Astrocyte (in vitro differentiated cells and primary cell): ENCODE measurements at regions not wholly inside any gene's neighbourhood (a gene's known extent, or its start where the extent isn't known, plus 50 kb on each side); places are given as distances from the start of the nearest gene placed in this dataset.

Source experiments
- EZH2 ChIP-seq: IDR thresholded peaks from 2 replicates; pipeline ENCODE4 v1.6.1; 2012; ENCODE audit warnings: mild to moderate bottlenecking, low read length, inconsistent platforms; ENCODE audit not compliant: insufficient read depth
- TF ChIP-seq, protein P1 (sequence below): IDR thresholded peaks from 2 replicates; pipeline ENCODE4 v1.5.1; 2011; ENCODE audit warnings: low read depth, mild to moderate bottlenecking, inconsistent platforms, low read length, moderate library complexity; ENCODE audit not compliant: insufficient read depth

DNA sequence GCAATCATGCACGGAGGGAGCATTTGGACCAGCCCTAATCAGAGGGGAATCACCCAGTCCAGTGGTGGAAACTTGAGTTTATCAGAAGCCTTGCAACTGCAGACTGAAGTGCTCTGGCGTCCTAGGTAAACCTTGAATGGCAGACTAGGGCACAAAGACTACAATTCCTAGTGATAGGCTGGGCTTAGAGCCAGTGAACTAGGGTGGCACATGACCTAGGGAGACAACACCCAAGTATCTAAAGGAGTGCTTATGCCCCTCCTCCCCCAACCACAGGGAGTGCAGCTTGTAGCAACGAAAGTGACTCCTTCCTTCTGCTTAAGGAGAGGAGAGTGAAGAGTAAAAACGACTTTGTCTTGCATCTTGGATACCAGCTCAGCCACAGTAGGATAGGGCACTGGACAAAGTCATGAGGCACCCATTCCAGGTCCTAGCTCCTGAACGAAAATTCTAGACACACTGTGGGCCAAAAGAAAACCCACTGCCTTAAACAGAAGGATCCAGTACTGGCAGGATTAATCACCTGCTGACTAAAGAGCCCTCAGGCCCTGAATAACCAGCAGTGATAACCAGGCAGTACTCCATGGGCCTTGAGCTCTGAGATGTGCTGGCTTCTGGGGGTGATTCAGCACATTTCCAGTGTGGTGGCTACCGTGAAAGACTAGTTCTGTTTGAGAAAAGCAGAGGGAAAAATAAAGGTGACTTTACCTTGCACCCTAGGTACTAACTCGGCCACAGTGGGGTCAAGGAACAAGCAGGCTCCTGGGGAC, 58.7 kb upstream of the STARD8 start:
- TF ChIP-seq, protein P1, sequence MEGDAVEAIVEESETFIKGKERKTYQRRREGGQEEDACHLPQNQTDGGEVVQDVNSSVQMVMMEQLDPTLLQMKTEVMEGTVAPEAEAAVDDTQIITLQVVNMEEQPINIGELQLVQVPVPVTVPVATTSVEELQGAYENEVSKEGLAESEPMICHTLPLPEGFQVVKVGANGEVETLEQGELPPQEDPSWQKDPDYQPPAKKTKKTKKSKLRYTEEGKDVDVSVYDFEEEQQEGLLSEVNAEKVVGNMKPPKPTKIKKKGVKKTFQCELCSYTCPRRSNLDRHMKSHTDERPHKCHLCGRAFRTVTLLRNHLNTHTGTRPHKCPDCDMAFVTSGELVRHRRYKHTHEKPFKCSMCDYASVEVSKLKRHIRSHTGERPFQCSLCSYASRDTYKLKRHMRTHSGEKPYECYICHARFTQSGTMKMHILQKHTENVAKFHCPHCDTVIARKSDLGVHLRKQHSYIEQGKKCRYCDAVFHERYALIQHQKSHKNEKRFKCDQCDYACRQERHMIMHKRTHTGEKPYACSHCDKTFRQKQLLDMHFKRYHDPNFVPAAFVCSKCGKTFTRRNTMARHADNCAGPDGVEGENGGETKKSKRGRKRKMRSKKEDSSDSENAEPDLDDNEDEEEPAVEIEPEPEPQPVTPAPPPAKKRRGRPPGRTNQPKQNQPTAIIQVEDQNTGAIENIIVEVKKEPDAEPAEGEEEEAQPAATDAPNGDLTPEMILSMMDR: no peak
- no peak for TF ChIP-seq EZH2
